ENCODE measurements at regions not wholly inside any gene's neighbourhood (a gene's known extent, or its start where the extent isn't known, plus 50 kb on each side); places are given as distances from the start of the nearest gene placed in this dataset.

DNA sequence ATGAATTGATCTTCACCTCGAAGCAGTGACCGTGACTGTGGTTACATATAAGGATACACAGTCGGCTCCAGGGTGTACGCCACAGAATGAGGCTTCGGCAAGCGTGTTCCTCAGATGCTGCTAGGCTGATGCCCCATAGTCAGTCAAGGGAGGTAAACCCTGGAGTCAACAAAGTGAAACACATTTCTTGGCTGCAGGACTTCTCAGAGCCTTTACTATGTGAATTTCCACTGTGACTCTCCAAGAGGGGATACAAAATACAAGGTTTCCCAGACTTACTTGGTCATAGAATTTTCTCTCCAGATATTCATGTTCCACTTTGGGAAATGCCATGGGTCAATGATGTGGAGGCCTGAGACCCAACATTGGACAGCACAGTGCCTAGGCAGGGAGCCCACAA, 260.6 kb downstream of the BCL11B start:
- H3K4me3 ChIP-seq = no peak overlapping the region
- intact Hi-C loops (cut with DNase I) = no loop called here
- peaks cover 0 to 2% (median 0%) of the 10 kb centered on the region in 3 donors for H3K27me3 ChIP-seq (ENCODE audit: insufficient read depth in 3 of 3, low read length in 2 of 3)
- no peaks in the 10 kb centered on the region for H3K36me3 ChIP-seq (ENCODE audit: insufficient read depth in 1 of 2, low read depth in 1 of 2)
- TF ChIP-seq, protein P1, sequence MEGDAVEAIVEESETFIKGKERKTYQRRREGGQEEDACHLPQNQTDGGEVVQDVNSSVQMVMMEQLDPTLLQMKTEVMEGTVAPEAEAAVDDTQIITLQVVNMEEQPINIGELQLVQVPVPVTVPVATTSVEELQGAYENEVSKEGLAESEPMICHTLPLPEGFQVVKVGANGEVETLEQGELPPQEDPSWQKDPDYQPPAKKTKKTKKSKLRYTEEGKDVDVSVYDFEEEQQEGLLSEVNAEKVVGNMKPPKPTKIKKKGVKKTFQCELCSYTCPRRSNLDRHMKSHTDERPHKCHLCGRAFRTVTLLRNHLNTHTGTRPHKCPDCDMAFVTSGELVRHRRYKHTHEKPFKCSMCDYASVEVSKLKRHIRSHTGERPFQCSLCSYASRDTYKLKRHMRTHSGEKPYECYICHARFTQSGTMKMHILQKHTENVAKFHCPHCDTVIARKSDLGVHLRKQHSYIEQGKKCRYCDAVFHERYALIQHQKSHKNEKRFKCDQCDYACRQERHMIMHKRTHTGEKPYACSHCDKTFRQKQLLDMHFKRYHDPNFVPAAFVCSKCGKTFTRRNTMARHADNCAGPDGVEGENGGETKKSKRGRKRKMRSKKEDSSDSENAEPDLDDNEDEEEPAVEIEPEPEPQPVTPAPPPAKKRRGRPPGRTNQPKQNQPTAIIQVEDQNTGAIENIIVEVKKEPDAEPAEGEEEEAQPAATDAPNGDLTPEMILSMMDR (IDR thresholded peaks at IDR 0.05) = no peak
- ATAC-seq (no peak), DNase-seq (no peak)
- no peaks in the 10 kb centered on the region for H3K9me3 ChIP-seq
- no peaks in the 10 kb centered on the region for H3K4me1 ChIP-seq
- H3K27ac ChIP-seq = no peak overlapping the region
- 95 to 99% (median 95%) methylated on average over 6 of the region's 6 CpGs for WGBS, 3 donors

GRCh38 chr14:99012703-99013102, 259.3 kb downstream of the BCL11B start:
- Histone ChIP-seq H3K27ac (no peak overlapping the region), H3K36me3 (ENCODE audit: insufficient read depth in 1 of 2, low read depth in 1 of 2) (no peaks in the 10 kb centered on the region), H3K27me3 (ENCODE audit: insufficient read depth in 3 of 3, low read length in 2 of 3) (peaks cover 0 to 3% (median 0%) of the 10 kb centered on the region in 3 donors), H3K4me3 (no peak overlapping the region), H3K4me1 (no peaks in the 10 kb centered on the region), H3K9me3 (no peaks in the 10 kb centered on the region)
- WGBS, 3 donors = 31 to 43% (median 35%) methylated on average over 12 of the region's 12 CpGs
- intact Hi-C loops (cut with DNase I) = no loop called here
- ATAC-seq = peak; percentile 33 to 76 (median 65)
- TF ChIP-seq, protein P1 (IDR thresholded peaks at IDR 0.05) = no peak
- DNase-seq = no peak

DNA sequence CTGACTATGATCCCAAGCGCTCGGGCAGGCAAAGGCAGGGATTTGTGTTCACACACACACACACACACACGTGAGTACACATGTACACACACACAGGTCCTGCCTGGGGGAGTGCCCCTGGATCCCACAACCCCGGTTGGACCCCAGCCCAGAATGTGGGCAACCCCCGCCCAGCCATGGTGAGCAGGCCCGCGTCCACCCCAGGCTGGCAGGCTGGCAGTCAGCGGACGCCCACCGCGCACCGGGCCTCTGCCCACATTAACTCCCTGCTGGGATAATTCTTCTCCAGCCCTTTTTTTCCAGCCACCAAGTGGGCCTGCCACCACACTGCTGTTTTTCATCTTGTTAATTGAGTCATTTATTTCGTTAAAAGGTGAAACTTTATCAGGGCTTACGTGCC, 256.2 kb downstream of the BCL11B start:
- no peak for DNase-seq
- no peak overlapping the region for H3K27ac ChIP-seq
- TF ChIP-seq, protein P1 (IDR thresholded peaks at IDR 0.05) = no peak
- H3K4me3 ChIP-seq = no peak overlapping the region
- ATAC-seq = no peak
- peaks cover 2% of the 10 kb centered on the region for H3K9me3 ChIP-seq
- H3K4me1 ChIP-seq = no peaks in the 10 kb centered on the region
- H3K36me3 ChIP-seq (ENCODE audit: insufficient read depth in 1 of 2, low read depth in 1 of 2) = no peaks in the 10 kb centered on the region
- WGBS, 3 donors = 64 to 75% (median 68%) methylated on average over 13 to 14 of the region's 14 CpGs
- intact Hi-C loops (cut with DNase I) = no loop called here
- peaks cover 0 to 1% (median 0%) of the 10 kb centered on the region in 3 donors for H3K27me3 ChIP-seq (ENCODE audit: insufficient read depth in 3 of 3, low read length in 2 of 3)

DNA sequence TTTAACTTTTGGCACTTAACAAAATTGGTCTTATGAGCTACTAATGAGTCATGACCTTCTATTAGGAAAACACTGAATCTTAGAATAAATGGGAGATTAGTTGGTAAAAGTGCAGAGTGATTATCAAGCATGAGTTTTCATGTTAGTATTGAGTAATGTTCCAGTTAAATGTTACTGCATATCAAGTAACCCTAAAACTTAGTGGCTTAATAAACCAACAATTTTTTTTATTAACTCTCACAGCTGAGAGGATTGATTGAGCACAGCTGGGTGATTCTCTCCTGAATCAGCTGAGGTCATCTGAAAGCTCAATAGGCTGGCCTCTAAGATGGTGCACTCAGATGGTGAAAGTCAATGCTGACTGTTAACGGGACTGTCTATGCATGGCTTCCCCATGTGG, 248.6 kb downstream of the BCL11B start:
- peaks cover 2% of the 10 kb centered on the region for H3K9me3 ChIP-seq
- WGBS, 3 donors = 21 to 33% (median 27%) methylated on average over 1 of the region's 1 CpG
- TF ChIP-seq, protein P1 (IDR thresholded peaks at IDR 0.05) = no peak
- intact Hi-C loops (cut with DNase I) = no loop called here
- no peak overlapping the region for H3K27ac ChIP-seq
- H3K36me3 ChIP-seq (ENCODE audit: insufficient read depth in 1 of 2, low read depth in 1 of 2) = no peaks in the 10 kb centered on the region
- ATAC-seq = no peak
- no peak overlapping the region for H3K4me3 ChIP-seq
- no peak for DNase-seq
- no peaks in the 10 kb centered on the region for H3K4me1 ChIP-seq
- no peaks in the 10 kb centered on the region for H3K27me3 ChIP-seq (ENCODE audit: insufficient read depth in 3 of 3, low read length in 2 of 3)

DNA sequence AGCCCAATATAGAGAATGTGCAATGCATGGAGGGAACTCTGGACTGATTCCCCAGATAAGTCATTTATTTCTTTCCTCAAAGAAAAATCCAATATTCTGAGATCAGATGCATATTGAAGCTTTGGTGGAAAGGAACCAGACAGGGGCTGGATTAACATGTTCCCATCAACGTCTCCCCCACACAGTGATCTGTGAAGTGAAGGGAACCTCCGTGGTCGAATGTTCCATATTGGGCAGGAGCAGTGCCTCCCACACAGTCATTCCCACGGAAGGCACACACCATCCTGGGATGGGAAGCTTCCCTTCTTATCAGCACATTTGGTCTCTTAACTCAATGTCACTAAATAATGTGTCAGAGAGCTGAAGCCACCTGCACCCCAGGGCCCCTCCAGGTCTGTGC, 247.1 kb downstream of the BCL11B start:
- Histone ChIP-seq H3K36me3 (ENCODE audit: insufficient read depth in 1 of 2, low read depth in 1 of 2) (no peaks in the 10 kb centered on the region), H3K27me3 (ENCODE audit: insufficient read depth in 3 of 3, low read length in 2 of 3) (no peaks in the 10 kb centered on the region), H3K27ac (no peak overlapping the region), H3K4me1 (no peaks in the 10 kb centered on the region), H3K9me3 (no peaks in the 10 kb centered on the region), H3K4me3 (no peak overlapping the region)
- TF ChIP-seq, protein P1 (IDR thresholded peaks at IDR 0.05) = no peak
- ATAC-seq = no peak
- intact Hi-C loops (cut with DNase I) = no loop called here
- no peak for DNase-seq
- 72 to 87% (median 73%) methylated on average over 4 of the region's 4 CpGs for WGBS, 3 donors

Measured in psoas muscle (tissue), 7 donors.